Panc1 (cell line): ENCODE measurements at regions not wholly inside any gene's neighbourhood (a gene's known extent, or its start where the extent isn't known, plus 50 kb on each side); places are given as distances from the start of the nearest gene placed in this dataset.

Source experiments
- ATAC-seq: fragments of 200-7000 bp; cut with Tn5 transposase; 2 replicates; pipeline ENCODE4 v1.9.1; 2020; ENCODE audit warnings: mild to moderate bottlenecking, moderate library complexity
- BruUV-seq: library from RNA; stranded (reverse); fragments of 400-500 nt; replicated peaks from 2 replicates; lab custom pipeline; 2021; lab: Mats Ljungman, UMichigan
- CTCF ChIA-PET: fragments of 300-600 bp; sonication (Branson Sonifier 250); formaldehyde crosslinking; loops from one replicate; lab custom pipeline; 2022; ENCODE audit warnings: antibody characterized with exemption; lab: Charles Lee
- POLR2A ChIA-PET: fragments of 300-600 bp; sonication (Branson Sonifier 250); formaldehyde crosslinking; loops from one replicate; lab custom pipeline; 2022; ENCODE audit warnings: antibody characterized with exemption; lab: Charles Lee
- DNase-seq: peaks from one replicate; pipeline ENCODE4 v3.0.0-alpha.2; 2010; ENCODE audit warnings: low read depth, low spot score
- H3K27ac ChIP-seq: 2 replicates; pipeline ENCODE4 v1.5.1; 2011; ENCODE audit warnings: mild to moderate bottlenecking, low read length, inconsistent platforms
- H3K27me3 ChIP-seq: fragments of 200-500 bp; sonication (Bioruptor generic); 2 replicates; pipeline ENCODE4 v1.6.0; 2014; ENCODE audit warnings: low read length, inconsistent platforms; ENCODE audit not compliant: control insufficient read depth, insufficient read depth
- H3K36me3 ChIP-seq: fragments of 200-500 bp; sonication (Bioruptor generic); 2 replicates; pipeline ENCODE4 v1.5.1; 2014; ENCODE audit warnings: inconsistent platforms, mild to moderate bottlenecking, low read length, moderate library complexity; ENCODE audit not compliant: control insufficient read depth, insufficient read depth
- H3K4me1 ChIP-seq: 2 replicates; pipeline ENCODE4 v1.5.1; 2011; ENCODE audit warnings: inconsistent platforms, mild to moderate bottlenecking, low read length, moderate library complexity; ENCODE audit not compliant: control insufficient read depth, insufficient read depth
- H3K4me3 ChIP-seq, 2 experiments: 2 replicates each; pipeline ENCODE4 v1.5.1; 2011 to 2012; ENCODE audit warnings: low read depth in 2 of 2, low read length in 2 of 2, mild to moderate bottlenecking in 2 of 2, inconsistent platforms in 1 of 2, moderate library complexity in 1 of 2
- H3K9me3 ChIP-seq: fragments of 200-500 bp; sonication (Bioruptor generic); 2 replicates; pipeline ENCODE4 v1.5.1; 2014; ENCODE audit warnings: low read depth, mild to moderate bottlenecking, inconsistent platforms, low read length, moderate library complexity; ENCODE audit not compliant: control insufficient read depth, insufficient read depth
- CTCF ChIP-seq: fragments of 450-650 bp; IDR thresholded peaks from 2 replicates; pipeline ENCODE4 v1.5.1; 2017; ENCODE audit warnings: mild to moderate bottlenecking
- POLR2AphosphoS5 ChIP-seq: IDR thresholded peaks from 2 replicates; pipeline ENCODE4 v1.6.1; 2012; ENCODE audit warnings: mild to moderate bottlenecking, low read depth, low read length, moderate library complexity
- REST ChIP-seq, 2 experiments: IDR thresholded peaks; 2 replicates each; pipeline ENCODE4 v1.6.1; 2011 to 2012; ENCODE audit warnings: low read depth in 2 of 2, control low read depth in 1 of 2, low read length in 1 of 2, mild to moderate bottlenecking in 1 of 2, moderate library complexity in 1 of 2; ENCODE audit not compliant: insufficient read depth in 1 of 2
- SIN3A ChIP-seq: IDR thresholded peaks from 2 replicates; pipeline ENCODE4 v1.6.1; 2012; ENCODE audit warnings: low read depth, mild to moderate bottlenecking, low read length, moderate library complexity, borderline replicate concordance; ENCODE audit not compliant: insufficient read depth
- TCF7L2 ChIP-seq: IDR thresholded peaks from 2 replicates; pipeline ENCODE4 v1.6.1; 2011; ENCODE audit warnings: mild to moderate bottlenecking, low read depth, low read length, inconsistent platforms
- in situ Hi-C: cut with HindIII; loops from 2 replicates; pipeline ENCODE4 v1.10.0; 2016; ENCODE audit warnings: low sequenced_read_pairs, low pct_unique_long_range_greater_than_20kb
- intact Hi-C: fragments of 100-400 bp; cut with micrococcal nuclease; formaldehyde crosslinking; loops from one replicate; pipeline ENCODE4 v1.10.0; 2022; ENCODE audit not compliant: unreplicated experiment

GRCh38 chr12:23368590-23368989 is 580.9 kb downstream of the SOX5 start:
- no peak overlapping the region for H3K4me3 ChIP-seq
- H3K27ac ChIP-seq, result no peak overlapping the region
- TF ChIP-seq CTCF, result no peak
- no peak for TF ChIP-seq POLR2AphosphoS5
- no peak for TF ChIP-seq SIN3A
- no peak for TF ChIP-seq REST (IDR thresholded peaks at IDR 0.05; ENCODE audit: insufficient read depth in 1 of 2, low read depth in 2 of 2, low read length in 1 of 2)
- TF ChIP-seq TCF7L2, result no peak
- DNase-seq (no peak), ATAC-seq (no peak)
- in situ Hi-C loops, result no loop called here
- H3K27me3 ChIP-seq, result no peaks in the 10 kb centered on the region
- no peaks in the 10 kb centered on the region for H3K9me3 ChIP-seq
- POLR2A ChIA-PET, result no interaction called here
- no peaks in the 10 kb centered on the region for H3K36me3 ChIP-seq
- no peaks in the 10 kb centered on the region for H3K4me1 ChIP-seq
- CTCF ChIA-PET, result no interaction called here
- no TSS peak for BruUV-seq
- intact Hi-C loops, result no loop called here

- in situ Hi-C loops, result no loop called here
- ATAC-seq (no peak), DNase-seq (no peak)
- no peaks in the 10 kb centered on the region for H3K4me1 ChIP-seq
- H3K27ac ChIP-seq, result no peak overlapping the region
- intact Hi-C loops, result no loop called here
- H3K4me3 ChIP-seq, result no peak overlapping the region
- no peak for TF ChIP-seq TCF7L2
- CTCF ChIA-PET, result no interaction called here
- POLR2A ChIA-PET, result no interaction called here
- H3K9me3 ChIP-seq, result 0 out of 2 replicates have a peak, but pooled peaks cover 2% of the 10 kb centered on the region
- H3K36me3 ChIP-seq, result no peaks in the 10 kb centered on the region
- no TSS peak for BruUV-seq
- H3K27me3 ChIP-seq, result no peaks in the 10 kb centered on the region
Measured at GRCh38 chr12:23375621-23376020, 573.8 kb downstream of the SOX5 start.

GRCh38 chr12:23376238-23376637 is 573.2 kb downstream of the SOX5 start:
- Histone ChIP-seq H3K9me3 (0 out of 2 replicates have a peak, but pooled peaks cover 2% of the 10 kb centered on the region), H3K27me3 (no peaks in the 10 kb centered on the region), H3K36me3 (no peaks in the 10 kb centered on the region), H3K4me3 (no peak overlapping the region), H3K27ac (no peak overlapping the region), H3K4me1 (no peaks in the 10 kb centered on the region)
- TF ChIP-seq POLR2AphosphoS5 (no peak), CTCF (no peak), REST (IDR thresholded peaks at IDR 0.05; ENCODE audit: insufficient read depth in 1 of 2, low read depth in 2 of 2, low read length in 1 of 2) (no peak), TCF7L2 (no peak), SIN3A (no peak)
- BruUV-seq, result no TSS peak
- ATAC-seq (no peak), DNase-seq (no peak)
- POLR2A ChIA-PET, result no interaction called here
- in situ Hi-C loops (no loop called here), intact Hi-C loops (no loop called here)
- CTCF ChIA-PET, result no interaction called here
